T-cell (primary cell): ENCODE measurements at regions not wholly inside any gene's neighbourhood (a gene's known extent, or its start where the extent isn't known, plus 50 kb on each side); places are given as distances from the start of the nearest gene placed in this dataset.

Source experiments
- ATAC-seq, 4 experiments: fragments of 200-7000 bp in 3 of 4; fragments of 150-1000 bp in 1 of 4; cut with Tn5 transposase; replicated peaks in 1 of 4; 1 replicate in 3 of 4; 2 replicates in 1 of 4; pipeline ENCODE4 v1.10.0; 2021; ENCODE audit warnings: moderate library complexity in 3 of 4, mild to moderate bottlenecking in 2 of 4, moderate number of reproducible peaks in 1 of 4
- CTCF ChIA-PET, 2 donors: fragments of 300-600 bp; sonication (Branson Sonifier 250); formaldehyde crosslinking; loops; one replicate each; lab custom pipeline; 2022; ENCODE audit warnings: antibody characterized with exemption in 2 of 2; lab: Charles Lee
- POLR2A ChIA-PET, 2 donors: fragments of 300-600 bp; sonication (Branson Sonifier 250); formaldehyde crosslinking; loops; one replicate each; lab custom pipeline; 2022; ENCODE audit warnings: antibody characterized with exemption in 2 of 2; lab: Charles Lee
- DNase-seq, 35 experiments: peaks; one replicate each; pipeline versions ENCODE4 v3.0.0 to v3.0.0-alpha.2; 2013 to 2023
- H3K27ac ChIP-seq: one replicate; pipeline ENCODE4 v1.5.1; 2013; ENCODE audit warnings: low read length
- H3K27me3 ChIP-seq, 2 experiments: replicated peaks in 1 of 2; 1 replicate in 1 of 2; 2 replicates in 1 of 2; pipeline versions ENCODE4 v1.6.1 to v1.7.0; 2013; ENCODE audit warnings: low read length in 1 of 2, mixed read lengths in 1 of 2; ENCODE audit not compliant: control insufficient read depth in 2 of 2, insufficient read depth in 2 of 2; ENCODE audit errors: extremely low read depth in 1 of 2
- H3K36me3 ChIP-seq, 2 donors: 1 replicate in 1 of 2; 2 replicates in 1 of 2; pipeline versions ENCODE4 v1.6.1 to v1.7.0; 2013; ENCODE audit warnings: low read length in 1 of 2; ENCODE audit not compliant: control insufficient read depth in 2 of 2, insufficient read depth in 1 of 2; ENCODE audit errors: extremely low read depth in 1 of 2
- H3K4me1 ChIP-seq, 2 experiments: 1 replicate in 1 of 2; 2 replicates in 1 of 2; pipeline versions ENCODE4 v1.6.1 to v1.7.0; 2013; ENCODE audit warnings: low read length in 2 of 2, mixed read lengths in 1 of 2; ENCODE audit not compliant: insufficient read depth in 2 of 2, control insufficient read depth in 1 of 2; ENCODE audit errors: extremely low read depth in 1 of 2
- H3K4me3 ChIP-seq, 2 donors: 1 replicate in 1 of 2; 2 replicates in 1 of 2; pipeline versions ENCODE4 v1.5.1 to v1.7.0; 2013; ENCODE audit warnings: mild to moderate bottlenecking in 2 of 2, low read length in 1 of 2, moderate library complexity in 1 of 2; ENCODE audit not compliant: control insufficient read depth in 1 of 2; ENCODE audit errors: extremely low read depth in 1 of 2
- H3K9me3 ChIP-seq: 2 replicates; pipeline ENCODE4 v1.7.0; 2013
- H3K27ac Mint-ChIP-seq, 2 donors: one replicate each; pipeline ENCODE4 v1.8.0; 2020 to 2021; ENCODE audit warnings: mild to moderate bottlenecking in 2 of 2, mixed read lengths in 2 of 2
- H3K27me3 Mint-ChIP-seq, 2 donors: one replicate each; pipeline ENCODE4 v1.8.0; 2021 to 2022; ENCODE audit warnings: mixed read lengths in 2 of 2
- H3K36me3 Mint-ChIP-seq: one replicate; pipeline ENCODE4 v1.8.0; 2021; ENCODE audit warnings: mixed read lengths
- H3K4me1 Mint-ChIP-seq, 3 donors: one replicate each; pipeline ENCODE4 v1.8.0; 2020 to 2022; ENCODE audit warnings: mixed read lengths in 3 of 3, mild to moderate bottlenecking in 1 of 3
- H3K4me3 Mint-ChIP-seq, 3 donors: one replicate each; pipeline ENCODE4 v1.8.0; 2020 to 2022; ENCODE audit warnings: mild to moderate bottlenecking in 3 of 3, mixed read lengths in 3 of 3, moderate library complexity in 3 of 3
- H3K9me3 Mint-ChIP-seq, 3 donors: one replicate each; pipeline ENCODE4 v1.8.0; 2020 to 2022; ENCODE audit warnings: mixed read lengths in 3 of 3
- WGBS: methylation state at CpG from one replicate; pipeline ENCODE4 v1.1.5; 2013; ENCODE audit warnings: missing lambda C conversion rate; ENCODE audit not compliant: insufficient coverage; 5-methylcytosine and 5-hydroxymethylcytosine counted together

GRCh38 chr7:33798686-33799325 is 106.5 kb upstream of the BMPER start:
- no peak overlapping the region for H3K4me3 Mint-ChIP-seq
- H3K9me3 ChIP-seq, result no peaks in the 10 kb centered on the region
- peaks cover 0 to 3% (median 0%) of the 10 kb centered on the region in 3 donors for H3K9me3 Mint-ChIP-seq
- H3K27ac ChIP-seq, result no peak overlapping the region
- peaks cover 0 to 4% of the 10 kb centered on the region in 2 donors for H3K27me3 Mint-ChIP-seq
- no peak overlapping the region for H3K4me3 ChIP-seq
- no peaks in the 10 kb centered on the region for H3K4me1 ChIP-seq
- 64% methylated on average over 5 of the region's 5 CpGs for WGBS
- H3K4me1 Mint-ChIP-seq, result no peaks in the 10 kb centered on the region
- H3K36me3 Mint-ChIP-seq, result no peaks in the 10 kb centered on the region
- ChIA-PET POLR2A (no interaction called here), CTCF (no interaction called here)
- H3K27me3 ChIP-seq, result no peaks in the 10 kb centered on the region
- no peak for ATAC-seq
- no peaks in the 10 kb centered on the region for H3K36me3 ChIP-seq
- no peak overlapping the region for H3K27ac Mint-ChIP-seq
- no peak for DNase-seq

GRCh38 chr7:33799766-33800165 is 105.6 kb upstream of the BMPER start:
- ATAC-seq, result no peak
- Histone ChIP-seq H3K27me3 (no peaks in the 10 kb centered on the region), H3K27ac (no peak overlapping the region), H3K36me3 (no peaks in the 10 kb centered on the region), H3K9me3 (no peaks in the 10 kb centered on the region), H3K4me1 (no peaks in the 10 kb centered on the region), H3K4me3 (no peak overlapping the region)
- Mint-ChIP-seq H3K27me3 (peaks cover 0 to 4% of the 10 kb centered on the region in 2 donors), H3K27ac (no peak overlapping the region), H3K9me3 (peaks cover 0 to 3% (median 0%) of the 10 kb centered on the region in 3 donors), H3K36me3 (no peaks in the 10 kb centered on the region), H3K4me1 (no peaks in the 10 kb centered on the region), H3K4me3 (no peak overlapping the region)
- POLR2A ChIA-PET, result no interaction called here
- no peak for DNase-seq
- CTCF ChIA-PET, result no interaction called here
- no CpG with 5 or more reads among the region's 2 CpGs for WGBS

GRCh38 chr7:33802600-33802999 is 102.7 kb upstream of the BMPER start:
- Histone ChIP-seq H3K9me3 (no peaks in the 10 kb centered on the region), H3K36me3 (no peaks in the 10 kb centered on the region), H3K27ac (no peak overlapping the region), H3K4me3 (no peak overlapping the region), H3K4me1 (no peaks in the 10 kb centered on the region), H3K27me3 (no peaks in the 10 kb centered on the region)
- POLR2A ChIA-PET, result no interaction called here
- Mint-ChIP-seq H3K27me3 (peaks cover 0 to 4% of the 10 kb centered on the region in 2 donors), H3K4me1 (no peaks in the 10 kb centered on the region), H3K4me3 (no peak overlapping the region), H3K9me3 (no peaks in the 10 kb centered on the region), H3K27ac (no peak overlapping the region), H3K36me3 (no peaks in the 10 kb centered on the region)
- ATAC-seq (no peak), DNase-seq (no peak)
- 67% methylated on average over 2 of the region's 3 CpGs for WGBS
- CTCF ChIA-PET, result no interaction called here

GRCh38 chr7:33804140-33804660 is 101.1 kb upstream of the BMPER start:
- H3K9me3 ChIP-seq, result no peaks in the 10 kb centered on the region
- no peaks in the 10 kb centered on the region for H3K36me3 Mint-ChIP-seq
- no peaks in the 10 kb centered on the region for H3K27me3 ChIP-seq
- no peak for DNase-seq
- no peaks in the 10 kb centered on the region for H3K4me1 Mint-ChIP-seq
- POLR2A ChIA-PET, result no interaction called here
- no peaks in the 10 kb centered on the region for H3K36me3 ChIP-seq
- peaks cover 0 to 4% of the 10 kb centered on the region in 2 donors for H3K27me3 Mint-ChIP-seq
- no peak overlapping the region for H3K27ac Mint-ChIP-seq
- H3K4me3 Mint-ChIP-seq, result no peak overlapping the region
- H3K9me3 Mint-ChIP-seq, result no peaks in the 10 kb centered on the region
- no peak for ATAC-seq
- WGBS, result 79% methylated on average over 5 of the region's 7 CpGs
- no peaks in the 10 kb centered on the region for H3K4me1 ChIP-seq
- no peak overlapping the region for H3K4me3 ChIP-seq
- no peak overlapping the region for H3K27ac ChIP-seq
- CTCF ChIA-PET, result no interaction called here

- Histone ChIP-seq H3K9me3 (no peaks in the 10 kb centered on the region), H3K27me3 (no peaks in the 10 kb centered on the region), H3K4me3 (no peak overlapping the region), H3K27ac (no peak overlapping the region), H3K4me1 (no peaks in the 10 kb centered on the region), H3K36me3 (no peaks in the 10 kb centered on the region)
- CTCF ChIA-PET, result no interaction called here
- H3K4me1 Mint-ChIP-seq, result no peaks in the 10 kb centered on the region
- WGBS, result 82% methylated on average over 5 of the region's 7 CpGs
- ATAC-seq, result no peak
- POLR2A ChIA-PET, result no interaction called here
- no peaks in the 10 kb centered on the region for H3K36me3 Mint-ChIP-seq
- peaks cover 0 to 4% of the 10 kb centered on the region in 2 donors for H3K27me3 Mint-ChIP-seq
- no peak overlapping the region for H3K4me3 Mint-ChIP-seq
- no peak for DNase-seq
- H3K9me3 Mint-ChIP-seq, result no peaks in the 10 kb centered on the region
- no peak overlapping the region for H3K27ac Mint-ChIP-seq
Measured at GRCh38 chr7:33805630-33806233, 99.6 kb upstream of the BMPER start.

- Histone ChIP-seq H3K36me3 (no peaks in the 10 kb centered on the region), H3K4me3 (no peak overlapping the region), H3K9me3 (no peaks in the 10 kb centered on the region), H3K27ac (no peak overlapping the region), H3K4me1 (no peaks in the 10 kb centered on the region), H3K27me3 (no peaks in the 10 kb centered on the region)
- no peak for DNase-seq
- Mint-ChIP-seq H3K27me3 (no peaks in the 10 kb centered on the region), H3K27ac (no peak overlapping the region), H3K36me3 (no peaks in the 10 kb centered on the region), H3K4me1 (no peaks in the 10 kb centered on the region), H3K4me3 (no peak overlapping the region), H3K9me3 (peaks cover 0 to 4% (median 0%) of the 10 kb centered on the region in 3 donors)
- ChIA-PET CTCF (no interaction called here), POLR2A (no interaction called here)
- no peak for ATAC-seq
- 56% methylated on average over 5 of the region's 5 CpGs for WGBS
Measured at GRCh38 chr7:33806298-33807154, 98.8 kb upstream of the BMPER start.
